AG04450 (cell line): ENCODE measurements at regions not wholly inside any gene's neighbourhood (a gene's known extent, or its start where the extent isn't known, plus 50 kb on each side); places are given as distances from the start of the nearest gene placed in this dataset.

Experiments used
- CTCF ChIA-PET: fragments of 300-600, 350-600 bp; formaldehyde crosslinking; extraction: SDS; loops from one replicate; lab custom pipeline; 2022; ENCODE audit warnings: antibody characterized with exemption, inconsistent platforms; lab: Charles Lee
- POLR2A ChIA-PET: fragments of 350-600 bp; formaldehyde crosslinking; extraction: SDS; loops from one replicate; lab custom pipeline; 2021; ENCODE audit warnings: antibody characterized with exemption, inconsistent platforms; lab: Yijun Ruan, JAX
- DNase-seq: peaks from one replicate; pipeline ENCODE4 v3.0.0-alpha.2; 2011; ENCODE audit warnings: low read depth, low spot score
- H3K27ac ChIP-seq: one replicate; pipeline ENCODE4 v1.5.1; 2012; ENCODE audit warnings: low read depth, low read length, control low read depth
- H3K27me3 ChIP-seq: one replicate; pipeline ENCODE4 v1.6.0; 2012; ENCODE audit warnings: low read length; ENCODE audit not compliant: control insufficient read depth, insufficient read depth
- H3K4me3 ChIP-seq: 2 replicates; pipeline ENCODE4 v1.5.1; 2011; ENCODE audit warnings: mild to moderate bottlenecking, low read depth, low read length, control low read depth
- H3K9me3 ChIP-seq: 2 replicates; pipeline ENCODE4 v1.5.1; 2012; ENCODE audit warnings: low read length; ENCODE audit not compliant: control insufficient read depth, insufficient read depth
- CTCF ChIP-seq: IDR thresholded peaks from 2 replicates; pipeline ENCODE4 v1.5.1; 2011; ENCODE audit warnings: low read depth, low read length, control low read depth, inconsistent platforms

GRCh38 chr22:27491888-27492287 lies 309.7 kb downstream of the MN1 start:
- Histone ChIP-seq H3K4me3 (no peak overlapping the region), H3K27ac (no peak overlapping the region), H3K27me3 (peaks cover 5% of the 10 kb centered on the region), H3K9me3 (peaks cover 19% of the 10 kb centered on the region)
- no peak for DNase-seq
- TF ChIP-seq CTCF = no peak
- ChIA-PET CTCF (no interaction called here), POLR2A (no interaction called here)

DNA sequence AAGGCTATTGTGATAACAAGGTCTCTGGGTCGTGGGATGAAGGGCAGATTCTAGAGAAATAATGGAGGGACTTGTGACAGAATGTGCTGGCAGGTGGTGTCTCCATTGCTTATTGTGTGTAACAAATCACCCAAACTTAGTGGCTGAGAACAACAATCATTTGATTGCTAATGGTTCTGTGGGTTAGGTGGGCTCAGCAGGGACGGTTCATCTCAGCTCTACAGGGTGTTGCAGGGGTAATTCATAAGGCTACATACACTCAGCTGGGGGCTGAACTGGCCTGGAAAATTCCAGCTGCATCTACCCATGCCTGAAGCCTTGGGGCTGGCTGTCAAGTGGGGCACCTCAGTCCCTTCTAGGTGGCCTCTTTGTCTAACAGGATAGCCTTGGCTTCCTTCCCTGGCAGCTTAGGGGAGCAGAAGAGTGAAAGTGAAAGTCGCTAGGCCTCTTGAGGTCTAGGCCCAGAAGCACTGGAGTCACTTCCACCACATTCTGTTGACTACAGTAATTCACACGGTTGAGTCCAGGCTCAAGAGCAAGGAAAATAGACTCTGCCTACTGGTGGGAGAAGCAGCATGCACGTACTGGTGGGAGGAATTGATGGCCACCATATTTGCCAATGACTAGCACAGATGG lies 308.9 kb downstream of the MN1 start:
- H3K4me3 ChIP-seq = no peak overlapping the region
- DNase-seq = no peak
- H3K9me3 ChIP-seq = peaks cover 19% of the 10 kb centered on the region
- no peak for TF ChIP-seq CTCF
- peaks cover 5% of the 10 kb centered on the region for H3K27me3 ChIP-seq
- ChIA-PET POLR2A (interaction anchor here (0.6 kb wide), 1 partner anchor 9 kb away, joined by 3 read pairs; no protein-coding TSS in a partner anchor), CTCF (no interaction called here)
- no peak overlapping the region for H3K27ac ChIP-seq

DNA sequence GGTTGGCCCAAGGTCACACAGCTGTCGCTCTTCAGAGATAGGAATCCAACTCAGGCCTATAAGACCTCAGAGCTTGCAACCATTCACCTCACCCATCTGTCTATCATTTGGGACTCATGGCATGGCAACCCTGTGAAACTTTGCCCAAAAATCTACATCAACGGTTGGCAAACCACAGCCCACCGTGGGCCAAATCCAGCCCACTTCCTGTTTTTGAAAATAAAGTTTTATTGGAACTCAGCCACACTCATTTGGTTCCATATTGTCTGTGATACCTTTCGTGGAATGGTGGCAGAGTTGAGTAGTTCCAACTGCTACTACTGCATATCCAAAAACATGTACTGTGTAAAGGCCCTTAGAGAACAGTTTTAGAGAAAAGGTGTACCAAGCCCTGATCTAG lies 307.8 kb downstream of the MN1 start:
- no peak for TF ChIP-seq CTCF
- Histone ChIP-seq H3K9me3 (peaks cover 19% of the 10 kb centered on the region), H3K27me3 (peaks cover 7% of the 10 kb centered on the region), H3K27ac (no peak overlapping the region), H3K4me3 (no peak overlapping the region)
- ChIA-PET CTCF (no interaction called here), POLR2A (no interaction called here)
- no peak for DNase-seq

- Histone ChIP-seq H3K4me3 (no peak overlapping the region), H3K9me3 (peaks cover 19% of the 10 kb centered on the region), H3K27ac (no peak overlapping the region), H3K27me3 (peaks cover 7% of the 10 kb centered on the region)
- ChIA-PET CTCF (no interaction called here), POLR2A (no interaction called here)
- no peak for DNase-seq
- no peak for TF ChIP-seq CTCF
Observed at GRCh38 chr22:27494785-27495184, 306.8 kb downstream of the MN1 start.

DNA sequence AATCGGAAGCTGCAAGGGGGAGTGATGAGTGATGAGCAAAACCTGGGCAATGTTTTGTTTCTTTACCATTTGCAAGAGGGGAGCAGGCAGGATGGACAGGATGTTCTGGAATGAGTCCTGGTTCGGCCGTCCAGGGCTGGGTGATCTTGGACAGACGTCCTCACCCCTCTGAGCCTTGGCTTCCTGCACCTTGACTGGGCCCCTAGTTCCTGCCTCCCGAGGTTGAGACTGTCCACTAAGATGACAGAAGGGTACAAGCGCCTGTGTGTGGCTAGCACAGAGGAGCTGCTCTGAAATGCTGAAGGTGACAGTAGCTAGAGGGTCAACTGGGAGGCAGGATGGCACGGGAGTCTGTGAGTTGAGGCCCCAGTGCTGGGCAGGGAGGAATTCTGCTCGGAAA lies 306.2 kb downstream of the MN1 start:
- no peak for TF ChIP-seq CTCF
- Histone ChIP-seq H3K27ac (no peak overlapping the region), H3K9me3 (peaks cover 19% of the 10 kb centered on the region), H3K4me3 (no peak overlapping the region), H3K27me3 (peaks cover 7% of the 10 kb centered on the region)
- POLR2A ChIA-PET = no interaction called here
- no peak for DNase-seq
- CTCF ChIA-PET = no interaction called here
